GM18502 (cell line): ENCODE measurements at regions not wholly inside any gene's neighbourhood (a gene's known extent, or its start where the extent isn't known, plus 50 kb on each side); places are given as distances from the start of the nearest gene placed in this dataset.

Experiments
- ATAC-seq: cut with Tn5 transposase; IDR thresholded peaks from one replicate; pipeline ENCODE4 v1.9.1; 2021; ENCODE audit warnings: mild to moderate bottlenecking; ENCODE audit not compliant: unreplicated experiment, poor library complexity

GRCh38 chr17:79479876-79480275, 131.0 kb downstream of the RBFOX3 start:
- ATAC-seq, result no peak

GRCh38 chr17:79478841-79479240, 132.0 kb downstream of the RBFOX3 start:
- no peak for ATAC-seq

- ATAC-seq, result no peak
Measured at GRCh38 chr17:79478051-79478461, 132.8 kb downstream of the RBFOX3 start.

- no peak for ATAC-seq
Measured at GRCh38 chr17:79476074-79476652, 134.7 kb downstream of the RBFOX3 start.

GRCh38 chr17:79473876-79474440, 136.9 kb downstream of the RBFOX3 start:
- ATAC-seq, result no peak

GRCh38 chr17:79473111-79473875, 137.6 kb downstream of the RBFOX3 start:
- no peak for ATAC-seq

GRCh38 chr17:79470754-79471153, 140.1 kb downstream of the RBFOX3 start:
- ATAC-seq, result no peak

GRCh38 chr17:79469646-79470045, 141.2 kb downstream of the RBFOX3 start:
- ATAC-seq, result no peak

- no peak for ATAC-seq
Measured at GRCh38 chr17:79468183-79468944, 142.5 kb downstream of the RBFOX3 start.

GRCh38 chr17:79466562-79467350, 144.1 kb downstream of the RBFOX3 start:
- no peak for ATAC-seq

GRCh38 chr17:79465681-79466025, 145.2 kb downstream of the RBFOX3 start:
- no peak for ATAC-seq

- ATAC-seq, result no peak
Measured at GRCh38 chr17:79465011-79465680, 145.7 kb downstream of the RBFOX3 start.

- ATAC-seq, result no peak
Measured at GRCh38 chr17:79464318-79465010, 146.4 kb downstream of the RBFOX3 start.

- no peak for ATAC-seq
Measured at GRCh38 chr17:79463421-79464317, 147.2 kb downstream of the RBFOX3 start.

- ATAC-seq, result no peak
Measured at GRCh38 chr17:79461041-79461440, 149.8 kb downstream of the RBFOX3 start.

GRCh38 chr17:79459846-79460245, 151.0 kb downstream of the RBFOX3 start:
- no peak for ATAC-seq

- ATAC-seq, result no peak
Measured at GRCh38 chr17:79459003-79459655, 151.7 kb downstream of the RBFOX3 start.

GRCh38 chr17:79458356-79458755, 152.5 kb downstream of the RBFOX3 start:
- no peak for ATAC-seq
